NOMO-1 treated with dmso at 0.1 percent for 144 hours (cell line): ENCODE measurements at regions not wholly inside any gene's neighbourhood (a gene's known extent, or its start where the extent isn't known, plus 50 kb on each side); places are given as distances from the start of the nearest gene placed in this dataset.
A peak's percentile ranks its signal among the peaks of the same experiment; 100 is the strongest.
"Not testable (repeated sequence)": the region's sequence is repeated elsewhere in the genome, so short reads cannot be mapped to it uniquely, and the experiment has no call there.

Experiments used
- DNase-seq: peaks from one replicate; lab custom pipeline; 2025; ENCODE audit not compliant: unreplicated experiment; lab: John Stamatoyannopoulos, UW

- no peak for DNase-seq
These were observed 229.8 kb upstream of the TEX13C start for GRCh38 chrX:125089761-125090445.

DNA sequence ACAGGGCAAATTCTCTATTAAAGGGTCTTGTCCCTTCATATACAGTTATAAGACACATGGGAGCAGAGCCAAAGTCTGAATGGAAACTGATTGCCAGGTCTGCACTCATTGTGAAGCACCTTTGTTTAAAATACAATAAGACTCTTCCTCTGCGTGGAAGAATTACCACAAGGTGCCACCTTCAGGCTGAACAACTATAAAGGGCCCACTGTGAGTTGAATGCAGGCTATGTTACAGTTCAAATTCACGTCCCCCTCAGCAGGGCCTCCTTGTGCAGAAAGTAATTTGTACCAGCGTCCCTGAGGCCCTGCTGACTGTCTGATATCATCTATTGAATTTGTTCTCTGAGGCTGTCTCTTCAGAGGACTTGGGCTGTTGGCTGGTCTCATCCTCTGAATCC is 225.8 kb upstream of the TEX13C start:
- no peak for DNase-seq

GRCh38 chrX:125094901-125095300 is 224.8 kb upstream of the TEX13C start:
- DNase-seq = no peak

DNA sequence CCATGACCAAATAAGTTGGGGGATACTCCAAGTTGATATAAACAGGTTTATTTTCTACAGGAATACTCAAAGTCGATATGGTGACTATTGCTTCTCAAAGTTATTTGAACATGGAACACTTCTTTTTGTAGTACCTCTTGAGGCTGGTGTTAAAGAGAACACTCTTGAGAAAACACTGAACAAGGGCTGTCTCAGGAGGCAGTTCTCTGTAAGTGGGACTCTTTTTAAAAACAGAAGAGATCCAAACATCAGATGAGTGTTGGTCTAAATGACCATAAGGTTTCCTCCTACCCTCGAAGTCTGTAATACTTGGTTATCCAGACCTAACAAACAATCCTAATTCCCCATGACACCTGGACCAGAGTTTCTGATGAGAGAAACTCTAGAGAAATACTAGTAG is 223.2 kb upstream of the TEX13C start:
- DNase-seq = no peak

- DNase-seq = no peak
These were observed 222.8 kb upstream of the TEX13C start for GRCh38 chrX:125096870-125097269.

- DNase-seq = no peak
These were observed 217.5 kb upstream of the TEX13C start for GRCh38 chrX:125101971-125102755.

- DNase-seq = no peak
These were observed 216.0 kb upstream of the TEX13C start for GRCh38 chrX:125103693-125104092.

GRCh38 chrX:125108921-125109320 is 210.8 kb upstream of the TEX13C start:
- no peak for DNase-seq

DNA sequence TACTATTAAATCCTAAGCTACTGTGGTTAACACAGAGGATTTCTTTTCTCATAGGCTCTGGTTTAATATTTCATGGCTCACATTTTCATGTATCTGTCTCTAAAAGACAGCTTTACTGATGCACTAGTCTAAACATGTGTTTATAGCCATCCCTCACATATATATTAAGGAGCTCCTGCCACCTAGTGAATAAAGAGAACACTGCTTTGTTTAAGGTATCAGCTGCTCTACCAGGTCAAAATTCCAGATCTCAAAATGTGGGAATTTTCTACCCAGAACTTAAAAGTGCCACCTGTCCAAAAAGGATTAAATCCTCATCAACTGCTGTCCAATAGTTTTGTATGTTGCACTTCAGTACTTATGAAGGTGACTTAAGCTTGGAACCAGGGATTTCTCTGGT is 188.5 kb upstream of the TEX13C start:
- DNase-seq = no peak

- DNase-seq = peak; percentile 1
These were observed 187.4 kb upstream of the TEX13C start for GRCh38 chrX:125132274-125132673.

DNA sequence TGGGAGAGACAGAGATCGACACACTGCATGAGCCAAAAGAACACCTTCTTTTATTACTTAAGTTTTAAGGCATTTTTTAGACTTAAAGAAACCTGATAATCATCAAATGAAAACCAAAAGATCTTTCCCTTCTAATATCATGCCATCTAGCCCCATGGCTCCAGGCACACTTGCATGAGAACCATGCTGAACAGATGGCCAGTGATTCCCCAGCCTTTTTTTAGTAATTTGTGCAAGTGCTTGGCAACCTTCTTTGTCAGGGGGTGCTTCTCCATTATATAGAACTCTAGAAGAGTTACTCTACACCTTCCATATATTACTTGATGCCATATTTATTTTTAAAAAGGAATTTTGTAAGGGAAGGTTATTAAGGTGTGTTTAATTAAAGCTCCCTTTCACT is 182.2 kb upstream of the TEX13C start:
- no peak for DNase-seq

GRCh38 chrX:125150231-125150630 is 169.4 kb upstream of the TEX13C start:
- DNase-seq = no peak

DNA sequence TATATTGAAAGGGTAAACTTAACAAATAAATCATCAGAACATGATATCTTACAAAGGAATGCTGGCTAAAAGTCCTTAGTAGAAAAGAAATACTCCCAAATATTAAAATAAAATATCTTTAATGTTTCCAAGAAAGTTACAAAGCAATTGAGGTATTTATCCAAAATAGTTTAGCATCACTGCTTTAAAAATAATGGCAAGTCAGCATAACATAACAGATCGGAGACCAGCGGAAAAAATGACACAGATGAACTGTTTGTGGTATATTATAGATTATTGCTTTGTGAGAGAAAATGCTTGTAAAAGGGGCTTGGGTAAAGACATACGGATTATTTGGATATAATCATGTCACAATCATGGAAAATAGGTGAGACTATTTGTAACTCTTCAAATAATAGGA is 168.5 kb upstream of the TEX13C start:
- DNase-seq = no peak

DNA sequence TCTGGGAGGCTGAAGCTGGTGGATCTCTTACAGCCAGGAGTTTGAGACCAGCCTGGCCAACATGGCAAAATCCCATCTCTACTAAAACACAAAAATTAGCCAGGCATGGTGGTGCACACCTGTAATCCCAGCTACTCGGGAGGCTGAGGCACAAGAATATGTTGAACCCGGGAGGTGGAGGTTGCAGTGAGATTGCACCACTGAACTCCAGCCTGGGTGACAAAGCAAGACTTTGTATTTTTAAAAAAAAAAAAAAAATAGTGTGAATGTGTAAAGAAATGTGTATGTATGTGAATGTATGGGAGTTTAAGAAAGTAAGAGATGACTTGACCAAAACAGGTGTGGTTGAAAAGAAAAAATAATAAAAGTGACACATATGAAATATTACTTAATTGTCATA is 167.7 kb upstream of the TEX13C start:
- no peak for DNase-seq

DNA sequence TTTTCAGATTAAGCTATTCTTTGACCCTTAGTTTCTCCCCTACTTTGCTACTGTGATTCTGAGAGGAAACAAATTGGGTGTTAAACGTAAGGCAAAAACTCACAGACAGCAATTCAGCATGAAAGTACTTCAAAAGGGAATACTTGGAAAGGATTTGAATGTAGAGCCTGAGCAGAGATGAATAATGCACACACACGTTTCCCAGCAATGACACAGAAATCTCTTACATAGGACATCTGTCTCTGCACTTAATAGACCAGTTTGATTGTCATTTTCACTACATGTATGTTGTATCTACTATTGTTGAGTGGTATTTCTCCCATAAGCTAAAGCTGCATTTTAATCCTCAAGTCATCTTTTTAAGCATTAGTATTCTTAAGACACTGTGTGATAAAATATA is 166.1 kb upstream of the TEX13C start:
- no peak for DNase-seq

DNA sequence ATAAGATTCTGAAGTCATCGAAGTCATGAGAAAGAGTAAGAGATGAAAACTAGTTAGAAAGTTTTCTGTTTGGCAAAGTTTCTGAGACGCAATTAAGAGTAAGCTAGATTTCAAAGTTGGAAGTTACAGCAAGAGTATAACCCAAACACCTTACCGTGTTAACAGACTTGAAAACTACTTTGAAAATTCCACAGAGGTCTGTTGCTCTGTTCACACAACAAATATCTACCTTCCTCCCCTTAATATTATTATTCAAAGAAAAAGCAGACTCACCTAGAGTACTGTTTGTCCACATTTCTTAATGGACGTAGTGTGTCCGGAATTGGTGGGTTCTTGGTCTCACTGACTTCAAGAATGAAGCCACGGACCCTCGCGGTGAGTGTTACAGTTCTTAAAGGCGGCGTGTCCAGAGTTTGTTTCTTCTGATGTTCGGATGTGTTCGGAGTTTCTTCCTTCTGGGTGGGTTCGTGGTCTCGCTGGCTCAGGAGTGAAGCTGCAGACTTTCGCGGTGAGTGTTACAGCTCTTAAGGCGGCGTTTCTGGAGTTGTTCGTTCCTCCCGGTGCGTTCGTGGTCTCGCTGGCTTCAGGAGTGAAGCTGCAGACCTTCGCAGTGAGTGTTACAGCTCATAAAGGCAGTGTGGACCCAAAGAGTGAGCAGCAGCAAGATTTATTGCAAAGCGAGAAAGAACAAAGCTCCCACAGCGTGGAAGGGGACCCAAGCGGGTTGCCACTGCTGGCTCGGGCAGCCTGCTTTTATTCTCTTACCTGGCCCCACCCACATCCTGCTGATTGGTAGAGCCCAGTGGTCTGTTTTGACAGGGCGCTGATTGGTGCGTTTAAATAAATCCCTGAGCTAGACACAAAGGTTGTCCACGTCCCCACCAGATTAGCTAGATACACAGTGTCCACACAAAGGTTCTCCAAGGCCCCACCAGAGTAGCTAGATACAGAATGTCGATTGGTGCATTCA is 165.1 kb upstream of the TEX13C start:
- DNase-seq = not testable (repeated sequence)

- not testable (repeated sequence) for DNase-seq
These were observed 164.2 kb upstream of the TEX13C start for GRCh38 chrX:125155296-125156033.

DNA sequence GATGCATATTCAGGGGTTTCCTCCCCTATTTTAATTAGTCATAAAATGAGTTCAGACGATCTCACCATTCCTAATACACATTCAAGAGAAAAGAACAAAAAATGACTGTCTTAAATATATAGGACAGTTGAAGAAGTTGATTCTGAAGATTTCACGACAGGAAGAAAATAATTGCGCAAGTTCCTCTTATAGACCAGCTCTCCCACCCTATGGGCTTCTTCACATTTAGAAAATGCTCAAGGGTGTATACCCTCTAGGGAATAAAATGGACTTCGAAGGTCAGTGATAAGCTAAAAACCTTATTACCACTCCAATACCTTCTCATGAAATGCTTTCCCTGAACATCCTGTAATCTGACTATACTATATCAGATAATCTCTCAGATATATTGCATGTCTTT is 149.2 kb upstream of the TEX13C start:
- no peak for DNase-seq

DNA sequence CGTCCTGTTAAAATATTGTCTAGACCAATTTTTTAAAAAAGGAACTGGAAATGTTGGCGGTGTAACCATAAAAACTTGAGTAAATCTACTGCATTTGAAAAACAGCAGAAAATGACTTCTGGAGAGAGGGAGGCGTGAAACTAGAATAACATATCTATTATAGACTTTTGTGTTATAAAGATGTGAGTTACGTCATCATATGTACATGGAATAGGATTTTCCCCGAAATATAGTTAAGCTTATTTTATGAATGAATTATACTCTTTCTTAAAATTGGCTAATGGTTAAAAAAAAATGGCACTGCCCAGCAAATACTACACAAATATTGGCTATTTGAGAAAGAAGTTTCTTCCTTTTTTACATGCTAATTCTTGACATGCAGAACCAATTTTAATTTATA is 147.1 kb upstream of the TEX13C start:
- no peak for DNase-seq

GRCh38 chrX:125175991-125176584 is 143.6 kb upstream of the TEX13C start:
- no peak for DNase-seq
